ENCODE measurements at regions not wholly inside any gene's neighbourhood (a gene's known extent, or its start where the extent isn't known, plus 50 kb on each side); places are given as distances from the start of the nearest gene placed in this dataset.

DNA sequence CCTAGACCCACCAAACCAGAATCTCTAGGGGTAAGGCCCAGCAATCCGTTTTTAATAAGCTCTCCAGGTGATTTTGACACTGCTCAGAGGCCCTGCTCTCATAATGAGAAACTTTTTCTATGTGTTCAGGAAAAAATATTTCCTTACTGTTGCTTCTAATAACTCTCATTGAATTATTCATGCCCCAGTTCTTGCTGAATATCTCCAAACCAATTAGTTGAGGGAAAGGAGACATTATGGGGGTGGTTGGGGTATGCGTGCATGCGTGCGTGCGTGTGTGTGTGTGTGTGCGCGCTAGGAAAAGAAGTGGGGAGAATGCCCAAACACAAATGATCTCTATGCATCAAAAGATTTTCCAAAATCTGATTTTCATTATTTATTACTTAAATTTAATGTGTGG lies 411.4 kb downstream of the PIK3R1 start:
- TF ChIP-seq CREB1 (CRISPR knock-in tag; IDR thresholded peaks at IDR 0.05; ENCODE audit: low read depth) (no peak), JUNB (IDR thresholded peaks at IDR 0.05; ENCODE audit: unreplicated experiment) (no peak), POLR2AphosphoS5 (IDR thresholded peaks at IDR 0.05; ENCODE audit: low read depth) (no peak), EZH2 (IDR thresholded peaks at IDR 0.05; ENCODE audit: low read depth, unreplicated experiment) (no peak), EZH2phosphoT487 (IDR thresholded peaks at IDR 0.05; ENCODE audit: unreplicated experiment) (no peak), ZNF114 (CRISPR knock-in tag; IDR thresholded peaks at IDR 0.05) (no peak), STAT1 (IDR thresholded peaks at IDR 0.05; ENCODE audit: unreplicated experiment) (no peak)
- TF ChIP-seq, protein P1, sequence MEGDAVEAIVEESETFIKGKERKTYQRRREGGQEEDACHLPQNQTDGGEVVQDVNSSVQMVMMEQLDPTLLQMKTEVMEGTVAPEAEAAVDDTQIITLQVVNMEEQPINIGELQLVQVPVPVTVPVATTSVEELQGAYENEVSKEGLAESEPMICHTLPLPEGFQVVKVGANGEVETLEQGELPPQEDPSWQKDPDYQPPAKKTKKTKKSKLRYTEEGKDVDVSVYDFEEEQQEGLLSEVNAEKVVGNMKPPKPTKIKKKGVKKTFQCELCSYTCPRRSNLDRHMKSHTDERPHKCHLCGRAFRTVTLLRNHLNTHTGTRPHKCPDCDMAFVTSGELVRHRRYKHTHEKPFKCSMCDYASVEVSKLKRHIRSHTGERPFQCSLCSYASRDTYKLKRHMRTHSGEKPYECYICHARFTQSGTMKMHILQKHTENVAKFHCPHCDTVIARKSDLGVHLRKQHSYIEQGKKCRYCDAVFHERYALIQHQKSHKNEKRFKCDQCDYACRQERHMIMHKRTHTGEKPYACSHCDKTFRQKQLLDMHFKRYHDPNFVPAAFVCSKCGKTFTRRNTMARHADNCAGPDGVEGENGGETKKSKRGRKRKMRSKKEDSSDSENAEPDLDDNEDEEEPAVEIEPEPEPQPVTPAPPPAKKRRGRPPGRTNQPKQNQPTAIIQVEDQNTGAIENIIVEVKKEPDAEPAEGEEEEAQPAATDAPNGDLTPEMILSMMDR (conservative IDR thresholded peaks at IDR 0.05; ENCODE audit: low read depth in 2 of 2) = no peak
- TF ChIP-seq, protein P2, sequence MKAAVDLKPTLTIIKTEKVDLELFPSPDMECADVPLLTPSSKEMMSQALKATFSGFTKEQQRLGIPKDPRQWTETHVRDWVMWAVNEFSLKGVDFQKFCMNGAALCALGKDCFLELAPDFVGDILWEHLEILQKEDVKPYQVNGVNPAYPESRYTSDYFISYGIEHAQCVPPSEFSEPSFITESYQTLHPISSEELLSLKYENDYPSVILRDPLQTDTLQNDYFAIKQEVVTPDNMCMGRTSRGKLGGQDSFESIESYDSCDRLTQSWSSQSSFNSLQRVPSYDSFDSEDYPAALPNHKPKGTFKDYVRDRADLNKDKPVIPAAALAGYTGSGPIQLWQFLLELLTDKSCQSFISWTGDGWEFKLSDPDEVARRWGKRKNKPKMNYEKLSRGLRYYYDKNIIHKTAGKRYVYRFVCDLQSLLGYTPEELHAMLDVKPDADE (IDR thresholded peaks at IDR 0.05) = no peak
- TF ChIP-seq, protein P3, sequence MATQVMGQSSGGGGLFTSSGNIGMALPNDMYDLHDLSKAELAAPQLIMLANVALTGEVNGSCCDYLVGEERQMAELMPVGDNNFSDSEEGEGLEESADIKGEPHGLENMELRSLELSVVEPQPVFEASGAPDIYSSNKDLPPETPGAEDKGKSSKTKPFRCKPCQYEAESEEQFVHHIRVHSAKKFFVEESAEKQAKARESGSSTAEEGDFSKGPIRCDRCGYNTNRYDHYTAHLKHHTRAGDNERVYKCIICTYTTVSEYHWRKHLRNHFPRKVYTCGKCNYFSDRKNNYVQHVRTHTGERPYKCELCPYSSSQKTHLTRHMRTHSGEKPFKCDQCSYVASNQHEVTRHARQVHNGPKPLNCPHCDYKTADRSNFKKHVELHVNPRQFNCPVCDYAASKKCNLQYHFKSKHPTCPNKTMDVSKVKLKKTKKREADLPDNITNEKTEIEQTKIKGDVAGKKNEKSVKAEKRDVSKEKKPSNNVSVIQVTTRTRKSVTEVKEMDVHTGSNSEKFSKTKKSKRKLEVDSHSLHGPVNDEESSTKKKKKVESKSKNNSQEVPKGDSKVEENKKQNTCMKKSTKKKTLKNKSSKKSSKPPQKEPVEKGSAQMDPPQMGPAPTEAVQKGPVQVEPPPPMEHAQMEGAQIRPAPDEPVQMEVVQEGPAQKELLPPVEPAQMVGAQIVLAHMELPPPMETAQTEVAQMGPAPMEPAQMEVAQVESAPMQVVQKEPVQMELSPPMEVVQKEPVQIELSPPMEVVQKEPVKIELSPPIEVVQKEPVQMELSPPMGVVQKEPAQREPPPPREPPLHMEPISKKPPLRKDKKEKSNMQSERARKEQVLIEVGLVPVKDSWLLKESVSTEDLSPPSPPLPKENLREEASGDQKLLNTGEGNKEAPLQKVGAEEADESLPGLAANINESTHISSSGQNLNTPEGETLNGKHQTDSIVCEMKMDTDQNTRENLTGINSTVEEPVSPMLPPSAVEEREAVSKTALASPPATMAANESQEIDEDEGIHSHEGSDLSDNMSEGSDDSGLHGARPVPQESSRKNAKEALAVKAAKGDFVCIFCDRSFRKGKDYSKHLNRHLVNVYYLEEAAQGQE (IDR thresholded peaks at IDR 0.05; ENCODE audit: unreplicated experiment) = no peak

All from GM23338 (cell line).